HL-60 (cell line): ENCODE measurements at regions not wholly inside any gene's neighbourhood (a gene's known extent, or its start where the extent isn't known, plus 50 kb on each side); places are given as distances from the start of the nearest gene placed in this dataset.

Experiments used
- DNase-seq, 2 experiments: peaks; one replicate each; pipeline ENCODE4 v3.0.0-alpha.2; 2010 to 2020; ENCODE audit warnings: low read depth in 1 of 2, low spot score in 1 of 2
- H3K27ac ChIP-seq: fragments of 250-450 bp; sonication (Bioruptor Pico); replicated peaks from 2 replicates; pipeline ENCODE4 v1.5.1; 2020; ENCODE audit warnings: mild to moderate bottlenecking, moderate library complexity
- H3K27me3 ChIP-seq: fragments of 250-450 bp; sonication (Bioruptor Pico); 2 replicates; pipeline ENCODE4 v1.5.1; 2021; ENCODE audit warnings: mild to moderate bottlenecking, moderate library complexity; ENCODE audit not compliant: insufficient read depth, poor library complexity, severe bottlenecking
- H3K4me3 ChIP-seq: replicated peaks from 2 replicates; pipeline ENCODE4 v1.5.1; 2011; ENCODE audit warnings: mild to moderate bottlenecking, control low read depth, low read length; ENCODE audit not compliant: insufficient read depth
- GABPA ChIP-seq: IDR thresholded peaks from 2 replicates; pipeline ENCODE4 v1.6.1; 2012; ENCODE audit warnings: low read depth
- POLR2AphosphoS5 ChIP-seq: IDR thresholded peaks from 2 replicates; pipeline ENCODE4 v1.6.1; 2012; ENCODE audit warnings: low read depth
- SPI1 ChIP-seq: IDR thresholded peaks from 2 replicates; pipeline ENCODE4 v1.6.1; 2012; ENCODE audit warnings: low read depth, mild to moderate bottlenecking, borderline replicate concordance
- TF ChIP-seq, protein P1 (sequence below): IDR thresholded peaks from 2 replicates; pipeline ENCODE4 v1.6.1; 2012; ENCODE audit warnings: low read depth; ENCODE audit not compliant: insufficient replicate concordance
- TF ChIP-seq, protein P2 (sequence below): IDR thresholded peaks from one replicate; pipeline ENCODE4 v1.5.1; 2011; ENCODE audit warnings: low read length, control low read depth, inconsistent platforms; ENCODE audit not compliant: insufficient read depth

DNA sequence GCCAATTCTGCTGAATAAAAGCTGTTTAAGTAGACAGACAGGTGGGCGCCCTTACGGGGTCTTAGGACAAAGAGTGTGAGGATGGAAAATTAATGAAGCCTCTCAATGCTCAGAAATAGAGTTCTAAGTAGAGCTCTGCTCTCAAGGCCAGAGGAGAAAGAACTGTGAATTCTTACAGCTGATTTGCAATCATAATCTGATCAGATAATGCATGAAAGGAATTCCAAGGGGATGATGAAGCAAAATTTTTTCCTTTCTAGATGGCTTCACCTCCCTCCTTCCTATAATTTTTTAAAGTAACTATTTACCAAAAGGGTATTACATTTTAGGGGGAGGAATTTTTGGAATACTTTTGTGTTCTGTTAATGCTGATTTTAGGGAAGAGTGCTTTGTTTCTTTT lies 308.1 kb upstream of the HS3ST5 start:
- Histone ChIP-seq H3K27me3 (no peaks in the 10 kb centered on the region), H3K4me3 (no peak overlapping the region), H3K27ac (no peak overlapping the region)
- TF ChIP-seq SPI1 (no peak), GABPA (no peak), POLR2AphosphoS5 (no peak)
- TF ChIP-seq, protein P1, sequence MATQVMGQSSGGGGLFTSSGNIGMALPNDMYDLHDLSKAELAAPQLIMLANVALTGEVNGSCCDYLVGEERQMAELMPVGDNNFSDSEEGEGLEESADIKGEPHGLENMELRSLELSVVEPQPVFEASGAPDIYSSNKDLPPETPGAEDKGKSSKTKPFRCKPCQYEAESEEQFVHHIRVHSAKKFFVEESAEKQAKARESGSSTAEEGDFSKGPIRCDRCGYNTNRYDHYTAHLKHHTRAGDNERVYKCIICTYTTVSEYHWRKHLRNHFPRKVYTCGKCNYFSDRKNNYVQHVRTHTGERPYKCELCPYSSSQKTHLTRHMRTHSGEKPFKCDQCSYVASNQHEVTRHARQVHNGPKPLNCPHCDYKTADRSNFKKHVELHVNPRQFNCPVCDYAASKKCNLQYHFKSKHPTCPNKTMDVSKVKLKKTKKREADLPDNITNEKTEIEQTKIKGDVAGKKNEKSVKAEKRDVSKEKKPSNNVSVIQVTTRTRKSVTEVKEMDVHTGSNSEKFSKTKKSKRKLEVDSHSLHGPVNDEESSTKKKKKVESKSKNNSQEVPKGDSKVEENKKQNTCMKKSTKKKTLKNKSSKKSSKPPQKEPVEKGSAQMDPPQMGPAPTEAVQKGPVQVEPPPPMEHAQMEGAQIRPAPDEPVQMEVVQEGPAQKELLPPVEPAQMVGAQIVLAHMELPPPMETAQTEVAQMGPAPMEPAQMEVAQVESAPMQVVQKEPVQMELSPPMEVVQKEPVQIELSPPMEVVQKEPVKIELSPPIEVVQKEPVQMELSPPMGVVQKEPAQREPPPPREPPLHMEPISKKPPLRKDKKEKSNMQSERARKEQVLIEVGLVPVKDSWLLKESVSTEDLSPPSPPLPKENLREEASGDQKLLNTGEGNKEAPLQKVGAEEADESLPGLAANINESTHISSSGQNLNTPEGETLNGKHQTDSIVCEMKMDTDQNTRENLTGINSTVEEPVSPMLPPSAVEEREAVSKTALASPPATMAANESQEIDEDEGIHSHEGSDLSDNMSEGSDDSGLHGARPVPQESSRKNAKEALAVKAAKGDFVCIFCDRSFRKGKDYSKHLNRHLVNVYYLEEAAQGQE: no peak
- TF ChIP-seq, protein P2, sequence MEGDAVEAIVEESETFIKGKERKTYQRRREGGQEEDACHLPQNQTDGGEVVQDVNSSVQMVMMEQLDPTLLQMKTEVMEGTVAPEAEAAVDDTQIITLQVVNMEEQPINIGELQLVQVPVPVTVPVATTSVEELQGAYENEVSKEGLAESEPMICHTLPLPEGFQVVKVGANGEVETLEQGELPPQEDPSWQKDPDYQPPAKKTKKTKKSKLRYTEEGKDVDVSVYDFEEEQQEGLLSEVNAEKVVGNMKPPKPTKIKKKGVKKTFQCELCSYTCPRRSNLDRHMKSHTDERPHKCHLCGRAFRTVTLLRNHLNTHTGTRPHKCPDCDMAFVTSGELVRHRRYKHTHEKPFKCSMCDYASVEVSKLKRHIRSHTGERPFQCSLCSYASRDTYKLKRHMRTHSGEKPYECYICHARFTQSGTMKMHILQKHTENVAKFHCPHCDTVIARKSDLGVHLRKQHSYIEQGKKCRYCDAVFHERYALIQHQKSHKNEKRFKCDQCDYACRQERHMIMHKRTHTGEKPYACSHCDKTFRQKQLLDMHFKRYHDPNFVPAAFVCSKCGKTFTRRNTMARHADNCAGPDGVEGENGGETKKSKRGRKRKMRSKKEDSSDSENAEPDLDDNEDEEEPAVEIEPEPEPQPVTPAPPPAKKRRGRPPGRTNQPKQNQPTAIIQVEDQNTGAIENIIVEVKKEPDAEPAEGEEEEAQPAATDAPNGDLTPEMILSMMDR: no peak
- DNase-seq: no peak

DNA sequence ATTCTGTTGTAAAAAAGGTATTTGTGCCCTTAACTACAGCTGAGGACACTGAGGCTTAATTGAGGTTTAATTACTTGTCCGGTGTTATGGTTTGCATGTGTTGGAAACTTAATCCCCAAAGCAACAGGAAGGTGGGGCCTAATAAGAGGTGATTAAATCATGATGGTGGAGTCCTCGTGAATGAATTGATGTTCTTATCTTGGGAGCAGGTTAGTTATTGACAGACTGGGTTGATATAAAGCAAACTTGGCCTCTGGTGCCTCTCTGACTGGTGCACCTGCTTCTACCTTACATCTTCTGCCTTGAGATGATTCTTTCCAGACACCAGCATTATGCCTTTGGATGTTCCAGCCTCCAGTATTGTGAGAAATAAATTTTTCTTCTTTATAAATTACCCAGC lies 306.5 kb upstream of the HS3ST5 start:
- TF ChIP-seq, protein P2: no peak
- no peak for TF ChIP-seq SPI1
- no peak for TF ChIP-seq POLR2AphosphoS5
- TF ChIP-seq, protein P1: no peak
- no peak for TF ChIP-seq GABPA
- DNase-seq: no peak
- H3K27me3 ChIP-seq: no peaks in the 10 kb centered on the region
- H3K4me3 ChIP-seq: no peak overlapping the region
- H3K27ac ChIP-seq: no peak overlapping the region

DNA sequence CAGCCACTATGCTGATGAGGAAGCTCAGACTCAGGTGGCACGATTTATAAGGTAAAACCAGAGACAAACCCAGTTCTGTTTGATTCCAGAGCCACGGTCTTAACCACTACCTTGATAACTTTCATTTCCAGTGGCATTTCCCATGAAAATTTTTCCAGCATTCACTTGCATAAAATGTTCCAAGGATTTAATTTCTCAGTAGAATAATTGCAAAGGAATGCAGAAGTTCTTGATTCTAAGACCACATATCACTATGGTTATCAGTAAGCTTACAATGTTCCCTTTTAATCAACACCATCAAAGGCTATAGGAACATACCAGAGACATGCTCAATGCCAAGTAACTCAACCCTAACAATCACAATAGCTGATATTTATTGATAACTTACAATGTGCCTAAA lies 306.0 kb upstream of the HS3ST5 start:
- Histone ChIP-seq H3K4me3 (no peak overlapping the region), H3K27ac (no peak overlapping the region), H3K27me3 (no peaks in the 10 kb centered on the region)
- TF ChIP-seq, protein P2: no peak
- TF ChIP-seq POLR2AphosphoS5 (no peak), GABPA (no peak), SPI1 (no peak)
- TF ChIP-seq, protein P1: no peak
- DNase-seq: no peak
